ENCODE measurements at regions not wholly inside any gene's neighbourhood (a gene's known extent, or its start where the extent isn't known, plus 50 kb on each side); places are given as distances from the start of the nearest gene placed in this dataset.
"Not testable (repeated sequence)": the region's sequence is repeated elsewhere in the genome, so short reads cannot be mapped to it uniquely, and the experiment has no call there.

DNA sequence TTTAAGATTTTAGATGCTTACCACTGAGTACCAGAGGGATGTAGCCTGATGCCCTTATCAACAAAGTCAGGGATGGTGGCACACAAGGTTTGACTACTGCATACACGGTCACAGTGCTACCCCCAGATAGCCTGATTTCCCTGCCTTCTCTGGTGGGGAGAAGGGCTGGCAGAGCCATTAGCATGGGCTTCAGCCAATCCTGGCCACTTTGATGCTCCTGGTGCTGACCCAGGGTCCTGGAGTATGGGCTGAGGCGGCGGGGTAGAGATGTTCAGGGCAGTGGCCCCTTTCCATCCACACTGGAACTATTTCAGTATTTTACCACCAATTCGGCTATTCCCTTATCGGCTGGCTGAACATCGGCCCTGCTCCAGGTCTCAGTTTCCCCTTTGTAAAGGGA, 83.2 kb downstream of the POTEB3 start:
- H3K36me3 Mint-ChIP-seq (ENCODE audit: low read depth); DNase-seq; H3K4me1 Mint-ChIP-seq (ENCODE audit: low read depth); H3K9me3 Mint-ChIP-seq; intact Hi-C loops (cut with micrococcal nuclease); H3K27ac Mint-ChIP-seq; H3K27me3 Mint-ChIP-seq (ENCODE audit: low read depth); CTCF ChIA-PET; H3K4me3 Mint-ChIP-seq: not testable (repeated sequence)

DNA sequence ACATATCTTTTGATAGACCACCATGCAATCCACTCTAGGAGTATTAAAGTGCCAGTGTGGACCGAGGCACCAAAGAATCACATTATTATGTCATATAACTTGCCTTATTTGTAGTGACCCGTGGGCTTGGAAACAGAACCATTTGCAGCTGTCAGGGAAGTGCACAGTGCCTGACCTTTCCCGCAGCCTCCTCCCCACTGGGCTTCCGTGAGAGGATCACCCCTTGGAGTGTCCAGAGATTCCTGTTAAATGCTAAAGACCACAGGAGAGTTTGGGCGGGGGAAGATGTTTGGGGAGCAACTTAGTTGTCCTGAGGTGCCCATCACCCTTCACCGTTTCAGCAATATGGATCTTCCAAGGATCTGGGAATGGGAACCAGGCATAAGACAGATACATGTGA, 84.4 kb downstream of the POTEB3 start:
- H3K4me1 Mint-ChIP-seq (ENCODE audit: low read depth); H3K9me3 Mint-ChIP-seq; H3K36me3 Mint-ChIP-seq (ENCODE audit: low read depth); intact Hi-C loops (cut with micrococcal nuclease); DNase-seq; H3K4me3 Mint-ChIP-seq; CTCF ChIA-PET; H3K27me3 Mint-ChIP-seq (ENCODE audit: low read depth); H3K27ac Mint-ChIP-seq: not testable (repeated sequence)

DNA sequence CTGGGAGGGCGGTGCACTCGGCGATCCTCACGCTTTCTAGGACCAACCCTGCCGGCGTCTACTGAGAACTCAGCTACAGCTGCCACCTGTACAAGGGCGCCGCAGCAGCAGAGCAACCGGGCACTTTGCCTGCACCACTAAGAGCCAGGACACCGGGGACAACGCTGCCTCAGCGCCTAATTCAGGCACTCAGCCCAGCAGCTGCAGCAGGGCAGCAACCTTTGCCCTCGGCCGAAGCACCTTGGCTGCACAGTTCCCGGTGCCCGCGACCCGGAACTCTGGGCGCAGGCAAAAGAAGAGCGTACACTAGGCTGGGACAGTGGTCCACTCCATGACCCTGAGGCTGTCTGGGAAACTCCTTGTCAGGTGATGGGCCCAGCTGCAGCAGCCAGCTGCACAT, 85.7 kb downstream of the POTEB3 start:
- H3K4me3 Mint-ChIP-seq; CTCF ChIA-PET; H3K27me3 Mint-ChIP-seq (ENCODE audit: low read depth); DNase-seq; intact Hi-C loops (cut with micrococcal nuclease); H3K27ac Mint-ChIP-seq; H3K9me3 Mint-ChIP-seq; H3K4me1 Mint-ChIP-seq (ENCODE audit: low read depth); H3K36me3 Mint-ChIP-seq (ENCODE audit: low read depth): not testable (repeated sequence)

DNA sequence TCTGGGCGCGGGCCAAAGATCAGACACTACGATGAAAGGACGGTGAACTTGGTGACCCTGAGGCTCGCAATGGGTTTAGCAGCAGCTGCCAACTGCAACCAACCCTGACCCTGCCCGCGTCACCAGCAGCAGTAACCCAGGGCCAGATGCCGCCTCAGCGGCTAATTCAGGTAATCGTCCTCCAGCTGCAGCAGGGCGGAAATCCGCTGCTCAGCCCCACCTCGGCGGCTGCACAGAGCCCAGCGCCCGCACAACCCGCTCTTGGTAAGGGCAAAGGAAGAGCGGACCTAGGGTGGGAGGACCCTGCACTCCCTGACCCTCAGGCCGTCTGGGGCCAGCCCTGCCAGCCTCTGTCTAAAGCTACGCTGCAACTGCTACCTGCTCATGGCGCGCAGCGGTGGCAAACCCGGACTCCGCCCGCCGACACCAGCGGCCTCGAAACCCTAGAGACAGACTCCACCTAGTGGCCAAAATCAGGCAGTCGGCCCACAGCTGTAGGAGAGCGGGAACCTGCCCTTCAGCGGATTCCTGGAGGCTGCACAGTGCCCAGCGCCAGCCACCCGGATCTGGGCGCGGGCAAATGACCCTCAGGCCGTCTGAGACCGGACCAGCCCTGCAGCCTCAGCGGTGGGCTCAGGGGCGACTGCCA, 87.5 kb downstream of the POTEB3 start:
- H3K27ac Mint-ChIP-seq; intact Hi-C loops (cut with micrococcal nuclease); CTCF ChIA-PET; H3K27me3 Mint-ChIP-seq (ENCODE audit: low read depth); H3K4me1 Mint-ChIP-seq (ENCODE audit: low read depth); H3K36me3 Mint-ChIP-seq (ENCODE audit: low read depth); DNase-seq; H3K4me3 Mint-ChIP-seq; H3K9me3 Mint-ChIP-seq: not testable (repeated sequence)

DNA sequence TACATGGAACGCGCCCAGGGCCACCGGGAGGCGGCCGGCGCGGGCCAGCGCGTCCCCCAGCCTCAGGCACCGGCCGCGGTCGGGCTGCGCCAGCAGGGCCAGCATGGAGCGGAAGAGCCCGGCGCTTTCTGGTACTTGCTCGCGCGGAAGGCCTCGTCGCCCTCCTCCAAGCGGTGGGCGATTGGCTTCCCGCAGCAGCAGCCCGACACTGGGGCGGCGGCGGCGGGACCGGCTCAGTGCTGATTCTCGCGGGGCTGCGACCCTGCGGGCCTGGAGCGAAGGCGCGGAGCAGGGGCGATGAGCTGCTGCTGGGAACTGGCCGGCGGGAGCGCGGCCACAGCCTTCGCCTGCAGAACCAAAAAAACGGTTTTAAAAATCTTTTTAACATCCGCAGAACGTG, 95.3 kb downstream of the POTEB3 start:
- H3K27me3 Mint-ChIP-seq (ENCODE audit: low read depth); CTCF ChIA-PET; H3K4me3 Mint-ChIP-seq; H3K27ac Mint-ChIP-seq; intact Hi-C loops (cut with micrococcal nuclease); H3K36me3 Mint-ChIP-seq (ENCODE audit: low read depth); H3K9me3 Mint-ChIP-seq; DNase-seq; H3K4me1 Mint-ChIP-seq (ENCODE audit: low read depth): not testable (repeated sequence)

DNA sequence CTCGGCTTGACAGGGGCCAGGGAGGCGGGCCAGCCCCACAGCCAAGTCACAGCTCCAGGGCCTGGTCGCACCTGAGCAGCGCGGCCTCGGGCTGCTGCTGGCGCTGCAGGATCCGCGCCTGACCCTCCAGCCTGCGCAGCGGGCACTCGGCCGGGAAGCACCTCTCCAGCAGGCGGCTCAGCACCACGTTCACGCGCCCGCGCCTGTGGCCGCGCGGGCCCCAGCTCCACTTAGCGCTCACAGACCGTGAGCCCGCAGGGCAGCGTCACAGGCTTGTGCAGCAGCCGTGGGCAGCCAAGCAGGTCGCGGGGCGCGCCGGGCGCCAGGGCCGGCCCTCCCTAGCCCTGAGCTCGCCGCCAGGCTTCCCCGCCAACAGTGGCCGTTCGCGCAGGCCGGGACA, 95.8 kb downstream of the POTEB3 start:
- intact Hi-C loops (cut with micrococcal nuclease) = not testable (repeated sequence)

DNA sequence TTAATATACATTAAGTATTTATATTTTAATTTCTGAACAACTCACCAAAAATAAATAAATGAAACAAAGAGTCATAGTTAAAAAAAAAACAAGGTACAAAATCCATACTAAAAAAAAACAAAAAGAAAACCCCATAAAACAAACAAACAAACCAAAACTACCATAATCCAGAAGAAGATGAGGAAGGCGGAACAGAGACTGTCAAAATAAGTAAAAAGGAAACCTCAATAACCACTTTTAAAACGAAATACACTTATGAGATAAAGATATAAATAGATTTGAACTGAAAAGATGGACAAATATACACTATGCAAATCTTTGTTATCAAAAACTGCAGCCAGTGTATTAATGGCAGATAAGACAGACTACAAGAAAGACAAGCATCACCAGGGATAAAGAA, 103.3 kb downstream of the POTEB3 start:
- intact Hi-C loops (cut with micrococcal nuclease); H3K4me3 Mint-ChIP-seq; DNase-seq; H3K27ac Mint-ChIP-seq; H3K9me3 Mint-ChIP-seq; H3K4me1 Mint-ChIP-seq (ENCODE audit: low read depth); H3K27me3 Mint-ChIP-seq (ENCODE audit: low read depth); H3K36me3 Mint-ChIP-seq (ENCODE audit: low read depth); CTCF ChIA-PET: not testable (repeated sequence)

More for the DNA sequence above, 95.8 kb downstream of the POTEB3 start:
- H3K9me3 Mint-ChIP-seq; H3K27ac Mint-ChIP-seq; H3K4me1 Mint-ChIP-seq (ENCODE audit: low read depth); H3K4me3 Mint-ChIP-seq; H3K36me3 Mint-ChIP-seq (ENCODE audit: low read depth); H3K27me3 Mint-ChIP-seq (ENCODE audit: low read depth); CTCF ChIA-PET; DNase-seq: not testable (repeated sequence)

DNA sequence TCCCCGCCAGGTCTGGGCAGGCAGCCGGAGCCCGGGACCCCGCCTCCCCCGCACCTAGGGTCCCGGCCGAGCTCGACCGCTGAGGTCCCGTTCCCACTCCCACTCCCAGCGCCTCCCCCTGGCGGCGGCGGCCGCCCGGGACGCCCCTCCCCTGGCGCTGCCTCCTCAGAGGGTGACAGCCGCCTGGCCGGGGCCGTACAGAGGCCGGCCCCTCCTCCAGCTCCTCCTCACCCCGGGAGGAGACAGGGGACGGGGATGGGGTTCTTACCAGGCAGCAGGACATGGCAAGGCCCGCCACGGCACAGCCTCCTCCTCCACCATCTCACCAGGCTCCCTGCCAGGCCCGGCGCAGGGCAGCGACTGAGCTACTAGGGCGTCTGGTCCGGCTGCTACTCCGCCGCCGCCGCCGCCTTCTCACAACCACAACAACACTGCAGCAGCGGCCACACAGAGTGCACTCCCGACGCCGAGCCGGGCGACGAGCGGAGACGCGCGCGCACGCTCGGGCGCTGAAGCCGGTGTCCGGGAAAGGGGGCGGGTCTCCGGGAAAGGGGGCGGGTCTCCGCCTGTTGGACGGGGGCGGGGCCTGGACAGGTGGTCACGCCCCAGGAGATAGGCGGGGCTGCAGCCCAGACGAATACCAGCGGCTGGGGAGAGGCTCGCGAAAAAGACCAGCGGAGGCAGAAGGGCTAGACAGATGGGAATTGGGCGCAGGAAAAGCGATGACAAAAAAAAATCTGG, 115.4 kb downstream of the POTEB3 start:
- H3K9me3 Mint-ChIP-seq; H3K27me3 Mint-ChIP-seq (ENCODE audit: low read depth); CTCF ChIA-PET; H3K4me1 Mint-ChIP-seq (ENCODE audit: low read depth); intact Hi-C loops (cut with micrococcal nuclease); H3K27ac Mint-ChIP-seq; H3K36me3 Mint-ChIP-seq (ENCODE audit: low read depth): not testable (repeated sequence)
- DNase-seq = peak; percentile 10
- H3K4me3 Mint-ChIP-seq = peak overlapping the region; percentile 48

DNA sequence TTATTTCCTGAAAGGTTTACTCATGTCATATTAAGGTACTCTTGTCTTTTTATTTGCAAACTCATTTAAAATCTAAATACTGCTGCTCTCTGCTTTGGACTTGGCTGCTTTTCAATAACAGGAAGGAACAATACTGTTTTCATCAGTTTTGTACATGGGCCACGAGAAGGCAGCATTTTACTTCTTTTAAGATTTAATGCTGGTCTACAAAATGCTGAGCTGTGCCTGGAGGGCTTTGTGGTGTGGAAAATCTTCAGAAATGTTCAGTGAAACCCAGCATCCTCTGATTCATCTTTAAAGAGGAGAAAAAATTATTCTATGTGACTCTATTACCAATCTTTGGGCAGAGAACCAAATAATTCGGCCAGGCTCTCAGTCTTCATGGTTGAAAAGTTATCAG, 155.9 kb downstream of the POTEB3 start:
- DNase-seq; H3K27ac Mint-ChIP-seq; H3K36me3 Mint-ChIP-seq (ENCODE audit: low read depth); H3K9me3 Mint-ChIP-seq; H3K27me3 Mint-ChIP-seq (ENCODE audit: low read depth); H3K4me1 Mint-ChIP-seq (ENCODE audit: low read depth); intact Hi-C loops (cut with micrococcal nuclease); H3K4me3 Mint-ChIP-seq: not testable (repeated sequence)
- CTCF ChIA-PET = interaction anchor here (1.9 kb wide), 1 partner anchor 15 kb away, joined by 5 read pairs; no protein-coding TSS in a partner anchor

DNA sequence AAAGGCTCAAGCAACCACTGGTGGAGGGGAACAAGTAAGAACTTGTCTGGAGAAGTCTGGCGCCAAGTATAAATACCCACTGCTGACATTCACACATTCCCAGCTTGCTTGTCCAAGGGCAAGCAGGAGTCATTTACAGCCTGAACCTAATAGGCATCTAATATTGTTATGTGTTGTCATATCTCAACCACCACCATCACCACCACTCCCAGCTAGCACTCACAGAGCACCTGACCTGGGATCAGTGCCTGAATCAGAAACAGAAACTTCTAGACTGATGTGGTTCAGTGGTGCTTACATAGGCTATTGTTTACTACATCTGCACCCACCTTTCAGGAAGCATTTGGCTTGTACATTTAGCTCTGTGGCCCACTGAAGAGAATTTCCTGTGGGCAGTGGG, 157.1 kb downstream of the POTEB3 start:
- H3K4me3 Mint-ChIP-seq; H3K27ac Mint-ChIP-seq; H3K9me3 Mint-ChIP-seq; intact Hi-C loops (cut with micrococcal nuclease); H3K36me3 Mint-ChIP-seq (ENCODE audit: low read depth); H3K27me3 Mint-ChIP-seq (ENCODE audit: low read depth); H3K4me1 Mint-ChIP-seq (ENCODE audit: low read depth); DNase-seq: not testable (repeated sequence)
- CTCF ChIA-PET = interaction anchor here (0.9 to 1.9 kb wide), 2 partner anchors 9 to 14 kb away, joined by 3 to 5 read pairs; no protein-coding TSS in a partner anchor

DNA sequence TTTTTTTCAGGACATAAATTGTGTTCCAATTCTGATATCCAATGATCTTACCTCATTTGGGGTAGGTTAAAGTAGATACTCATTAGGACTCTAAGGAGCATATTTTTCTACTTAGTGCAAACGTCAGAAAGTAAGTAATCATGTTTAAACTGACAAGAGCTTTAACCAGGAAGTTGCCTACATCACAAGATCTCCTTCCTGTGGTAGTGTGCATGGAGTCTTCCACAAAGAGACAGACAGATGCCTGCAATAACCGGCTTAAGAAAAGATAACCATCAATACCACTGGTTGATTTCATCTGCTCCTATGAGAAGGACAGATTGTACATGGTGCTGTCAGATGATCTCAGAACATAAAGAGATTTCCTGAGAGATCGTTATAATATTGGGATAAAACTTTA, 160.0 kb downstream of the POTEB3 start:
- intact Hi-C loops (cut with micrococcal nuclease); H3K36me3 Mint-ChIP-seq (ENCODE audit: low read depth); H3K4me1 Mint-ChIP-seq (ENCODE audit: low read depth); H3K27me3 Mint-ChIP-seq (ENCODE audit: low read depth); H3K27ac Mint-ChIP-seq; DNase-seq; H3K4me3 Mint-ChIP-seq; H3K9me3 Mint-ChIP-seq: not testable (repeated sequence)
- CTCF ChIA-PET = interaction anchor here (0.5 kb wide), 1 partner anchor 13 kb away, joined by 3 read pairs; no protein-coding TSS in a partner anchor

DNA sequence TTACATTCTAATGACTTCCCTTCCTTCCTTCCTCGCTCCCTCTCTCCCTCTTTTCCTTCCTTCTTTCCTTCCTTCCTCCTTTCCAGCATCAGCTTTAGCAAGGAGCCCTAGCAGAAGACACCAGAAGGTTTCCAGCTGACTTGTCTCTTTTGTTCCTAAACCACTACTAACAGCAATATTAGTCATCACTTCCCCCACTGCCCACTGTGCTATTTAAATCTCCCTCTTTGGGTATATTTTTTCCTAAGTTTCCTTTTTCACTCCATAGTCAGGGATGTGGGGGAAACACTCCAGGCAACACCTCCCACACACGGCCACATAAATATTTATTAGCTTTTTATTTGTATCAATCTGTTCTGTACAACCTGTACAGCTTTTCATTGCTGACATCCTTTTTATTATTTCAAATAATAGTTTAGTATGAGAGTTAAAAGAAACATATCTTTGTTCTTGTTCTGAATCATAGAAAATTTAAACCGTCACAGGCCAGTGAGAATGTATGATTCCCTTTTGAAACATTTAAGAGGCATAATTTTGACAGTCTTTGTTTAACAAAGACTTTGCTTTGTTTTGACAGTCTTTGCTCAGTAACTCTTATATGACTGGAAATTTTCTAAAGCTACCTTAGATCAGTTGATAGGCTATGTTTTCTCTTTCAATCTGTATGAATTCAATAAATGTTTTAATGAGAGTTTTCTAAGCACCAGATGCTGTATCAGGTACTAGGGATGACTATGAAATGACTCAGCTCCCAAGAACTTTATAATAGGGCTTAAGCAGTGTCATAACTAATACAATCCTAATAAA, 167.9 kb downstream of the POTEB3 start:
- H3K36me3 Mint-ChIP-seq (ENCODE audit: low read depth) = not testable (repeated sequence)

DNA sequence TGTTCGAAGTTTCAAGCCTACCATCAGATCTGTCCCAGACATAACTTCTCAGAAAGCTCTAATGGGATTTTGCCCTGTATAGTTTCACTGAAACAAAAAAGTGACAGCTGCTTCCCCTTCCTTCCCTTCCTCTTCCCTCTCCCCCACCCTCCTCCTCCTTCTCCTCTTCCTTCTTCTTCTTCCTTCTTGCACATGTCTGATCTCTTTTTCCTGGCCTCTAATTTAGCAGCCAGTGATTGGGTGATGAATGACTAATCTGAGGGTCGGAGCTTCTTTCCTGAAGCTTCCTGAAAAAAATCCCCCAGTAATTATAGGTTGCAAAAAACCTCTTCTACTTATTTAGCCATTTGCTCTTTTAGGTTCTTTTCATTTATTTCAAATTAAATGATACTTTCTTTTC, 168.7 kb downstream of the POTEB3 start:
- Mint-ChIP-seq H3K4me3 (no peak overlapping the region), H3K27ac (no peak overlapping the region)

More for the DNA sequence above, 167.9 kb downstream of the POTEB3 start:
- H3K4me3 Mint-ChIP-seq; H3K9me3 Mint-ChIP-seq; H3K27me3 Mint-ChIP-seq (ENCODE audit: low read depth); intact Hi-C loops (cut with micrococcal nuclease); H3K4me1 Mint-ChIP-seq (ENCODE audit: low read depth); CTCF ChIA-PET; H3K27ac Mint-ChIP-seq; DNase-seq: not testable (repeated sequence)

More for the DNA sequence above, 168.7 kb downstream of the POTEB3 start:
- Mint-ChIP-seq H3K27me3 (ENCODE audit: low read depth) (peaks cover 8% of the 10 kb centered on the region), H3K9me3 (no peaks in the 10 kb centered on the region), H3K4me1 (ENCODE audit: low read depth) (peaks cover 5% of the 10 kb centered on the region), H3K36me3 (ENCODE audit: low read depth) (no peaks in the 10 kb centered on the region)
- CTCF ChIA-PET = no interaction called here
- intact Hi-C loops (cut with micrococcal nuclease) = no loop called here
- no peak for DNase-seq

Measured in activated naive CD4-positive, alpha-beta T cell treated with anti-CD3 and anti-CD28 coated beads for 36 hours (primary cell).